HepG2 (cell line): ENCODE measurements at regions not wholly inside any gene's neighbourhood (a gene's known extent, or its start where the extent isn't known, plus 50 kb on each side); places are given as distances from the start of the nearest gene placed in this dataset.

Experiments used
- ATAC-seq: fragments of 200-7000 bp; cut with Tn5 transposase; 3 replicates; pipeline ENCODE4 v1.9.1; 2020; ENCODE audit warnings: mild to moderate bottlenecking, moderate library complexity
- BruUV-seq: library from RNA; stranded (reverse); fragments of 400-500 nt; replicated peaks from 2 replicates; lab custom pipeline; 2021; lab: Mats Ljungman, UMichigan
- CTCF ChIA-PET: fragments of 300-600 bp; formaldehyde crosslinking; extraction: SDS; loops from one replicate; lab custom pipeline; 2021; ENCODE audit warnings: low total read pairs, inconsistent platforms, low intra/inter-chr PET ratio; lab: Yijun Ruan, JAX
- POLR2A ChIA-PET: fragments of 350-600 bp; sonication (Branson Sonifier 250); formaldehyde crosslinking; loops from one replicate; lab custom pipeline; 2020; ENCODE audit warnings: antibody characterized with exemption, inconsistent platforms; lab: Yijun Ruan, JAX
- DNase-seq: peaks from one replicate; pipeline ENCODE4 v3.0.0-alpha.2; 2015; ENCODE audit warnings: low spot score
- FAIRE-seq: peaks from 3 replicates; lab custom pipeline; 2011; peaks lifted over from hg19 to GRCh38; lab: Jason Lieb, UNC
- H2AFZ ChIP-seq: one replicate; pipeline ENCODE4 v1.6.1; 2011; ENCODE audit warnings: low read length, inconsistent platforms
- H3K27ac ChIP-seq: fragments of 300-600 bp; 3 replicates; pipeline ENCODE4 v1.8.0; 2011; ENCODE audit warnings: mixed run types, mild to moderate bottlenecking, mixed read lengths, low read length, inconsistent platforms; ENCODE audit not compliant: insufficient read depth; ENCODE audit errors: extremely low read length
- H3K27me3 ChIP-seq, 2 experiments: fragments of 200-600 bp in 1 of 2; 2 replicates in 1 of 2; 3 replicates in 1 of 2; pipeline versions ENCODE4 v1.6.0 to v1.8.0; 2011; ENCODE audit warnings: low read length in 2 of 2, mild to moderate bottlenecking in 2 of 2, moderate library complexity in 2 of 2, inconsistent platforms in 1 of 2; ENCODE audit not compliant: insufficient read depth in 2 of 2, control insufficient read depth in 1 of 2
- H3K36me3 ChIP-seq, 2 experiments: fragments of 200-600 bp in 1 of 2; replicated peaks in 1 of 2; 2 replicates in 1 of 2; 3 replicates in 1 of 2; pipeline versions ENCODE4 v1.5.1 to v1.8.0; 2011; ENCODE audit warnings: low read length in 2 of 2, inconsistent platforms in 1 of 2; ENCODE audit not compliant: insufficient read depth in 2 of 2, control insufficient read depth in 1 of 2
- H3K4me1 ChIP-seq: 2 replicates; pipeline ENCODE4 v1.5.1; 2012; ENCODE audit warnings: low read length, inconsistent platforms; ENCODE audit not compliant: insufficient read depth
- H3K4me2 ChIP-seq: 2 replicates; pipeline ENCODE4 v1.6.0; 2011; ENCODE audit warnings: low read depth, low read length, inconsistent platforms
- H3K4me3 ChIP-seq, 3 experiments: fragments of 200-600 bp in 1 of 3; sonication (generic), shearing (Covaris generic) in 1 of 3; replicated peaks in 1 of 3; 2 replicates each; pipeline ENCODE4 v1.5.1; 2011 to 2016; ENCODE audit warnings: low read length in 3 of 3, inconsistent platforms in 2 of 3, low read depth in 2 of 3, mild to moderate bottlenecking in 2 of 3, control low read depth in 1 of 3, mixed read lengths in 1 of 3; ENCODE audit not compliant: insufficient read depth in 1 of 3
- H3K79me2 ChIP-seq: one replicate; pipeline ENCODE4 v1.6.1; 2011; ENCODE audit warnings: low read length, inconsistent platforms; ENCODE audit not compliant: insufficient read depth
- H3K9ac ChIP-seq: 2 replicates; pipeline ENCODE4 v1.6.0; 2011; ENCODE audit warnings: mild to moderate bottlenecking, low read depth, low read length, inconsistent platforms; ENCODE audit not compliant: insufficient read depth
- H3K9me3 ChIP-seq: 2 replicates; pipeline ENCODE4 v1.5.1; 2012; ENCODE audit warnings: mild to moderate bottlenecking, low read length
- H4K20me1 ChIP-seq: 2 replicates; pipeline ENCODE4 v1.6.0; 2011; ENCODE audit warnings: inconsistent platforms, mild to moderate bottlenecking, low read length, moderate library complexity; ENCODE audit not compliant: insufficient read depth
- FOXO1 ChIP-seq: sonication (generic); formaldehyde crosslinking; IDR thresholded peaks from 2 replicates; pipeline ENCODE4 v1.4.0; 2020; ENCODE audit warnings: missing genetic modification reagents
- MAF1 ChIP-seq: sonication (generic); formaldehyde crosslinking; IDR thresholded peaks from 2 replicates; pipeline ENCODE4 v1.5.0; 2020; ENCODE audit warnings: missing genetic modification reagents, borderline replicate concordance
- MBNL3 ChIP-seq: fragments of 250-450 bp; sonication (Bioruptor Pico); conservative IDR thresholded peaks from 2 replicates; pipeline ENCODE4 v1.8.0; 2022; ENCODE audit warnings: mild to moderate bottlenecking, inconsistent platforms
- NPAS2 ChIP-seq: sonication (generic); formaldehyde crosslinking; IDR thresholded peaks from 2 replicates; pipeline ENCODE4 v1.8.0; 2022; ENCODE audit warnings: mild to moderate bottlenecking, missing genetic modification reagents, borderline replicate concordance
- PCBP2 ChIP-seq: fragments of 200-400 bp; formaldehyde crosslinking; optimal IDR thresholded peaks from 2 replicates; pipeline ENCODE3; 2018; ENCODE audit warnings: low read length, low read depth; ENCODE audit not compliant: poor library complexity, severe bottlenecking
- RBM39 ChIP-seq: fragments of 200-400 bp; formaldehyde crosslinking; IDR thresholded peaks from one replicate; pipeline ENCODE4 v1.6.1; 2018; ENCODE audit warnings: antibody characterized with exemption, mild to moderate bottlenecking, low read depth, low read length; ENCODE audit not compliant: poor library complexity, severe bottlenecking
- REPIN1 ChIP-seq: sonication (generic); formaldehyde crosslinking; IDR thresholded peaks from 2 replicates; pipeline ENCODE4 v1.8.0; 2022; ENCODE audit warnings: missing genetic modification reagents, low read depth, mild to moderate bottlenecking, borderline replicate concordance
- TAF1 ChIP-seq: sonication (generic); formaldehyde crosslinking; IDR thresholded peaks from 2 replicates; pipeline ENCODE4 v1.4.0; 2020; ENCODE audit warnings: missing genetic modification reagents
- ZNF557 ChIP-seq: sonication (generic); formaldehyde crosslinking; IDR thresholded peaks from 2 replicates; pipeline ENCODE4 v1.4.0; 2020; ENCODE audit warnings: missing genetic modification reagents
- ZNF577 ChIP-seq: sonication (generic); formaldehyde crosslinking; IDR thresholded peaks from 2 replicates; pipeline ENCODE4 v1.4.0; 2020; ENCODE audit warnings: mild to moderate bottlenecking, low read depth, missing genetic modification reagents, borderline replicate concordance
- WGBS: methylation state at CpG from one replicate; pipeline ENCODE4 v1.1.6; 2017; ENCODE audit warnings: low lambda C conversion rate; 5-methylcytosine and 5-hydroxymethylcytosine counted together
- in situ Hi-C: cut with HindIII; loops from 2 replicates; pipeline ENCODE4 v1.10.0; 2017; ENCODE audit warnings: low pct_unique_long_range_greater_than_20kb; ENCODE audit not compliant: extremely low pct_ligation_motif_present
- intact Hi-C: fragments of 100-400 bp; cut with micrococcal nuclease; formaldehyde crosslinking; loops from one replicate; pipeline ENCODE4 v1.10.0; 2022; ENCODE audit not compliant: unreplicated experiment

DNA sequence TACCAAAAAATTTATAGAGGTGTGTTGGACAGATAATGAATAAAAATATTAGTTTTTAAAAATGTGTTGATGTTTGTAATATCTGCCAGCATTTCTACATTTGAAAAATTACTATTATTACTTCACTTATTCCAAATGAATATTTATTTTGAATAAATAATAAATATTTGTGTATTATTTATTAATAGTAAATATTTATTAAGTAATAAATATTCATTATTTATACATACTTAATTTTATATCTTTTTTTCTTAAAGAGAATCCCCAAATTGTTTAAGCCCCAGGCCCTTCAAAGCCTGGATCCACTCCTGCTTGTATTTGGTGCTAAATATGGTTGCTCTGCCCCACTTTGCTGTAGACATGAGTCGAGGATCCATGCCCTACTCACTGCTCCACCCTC lies 60.5 kb upstream of the HOPX start:
- in situ Hi-C loops = no loop called here

DNA sequence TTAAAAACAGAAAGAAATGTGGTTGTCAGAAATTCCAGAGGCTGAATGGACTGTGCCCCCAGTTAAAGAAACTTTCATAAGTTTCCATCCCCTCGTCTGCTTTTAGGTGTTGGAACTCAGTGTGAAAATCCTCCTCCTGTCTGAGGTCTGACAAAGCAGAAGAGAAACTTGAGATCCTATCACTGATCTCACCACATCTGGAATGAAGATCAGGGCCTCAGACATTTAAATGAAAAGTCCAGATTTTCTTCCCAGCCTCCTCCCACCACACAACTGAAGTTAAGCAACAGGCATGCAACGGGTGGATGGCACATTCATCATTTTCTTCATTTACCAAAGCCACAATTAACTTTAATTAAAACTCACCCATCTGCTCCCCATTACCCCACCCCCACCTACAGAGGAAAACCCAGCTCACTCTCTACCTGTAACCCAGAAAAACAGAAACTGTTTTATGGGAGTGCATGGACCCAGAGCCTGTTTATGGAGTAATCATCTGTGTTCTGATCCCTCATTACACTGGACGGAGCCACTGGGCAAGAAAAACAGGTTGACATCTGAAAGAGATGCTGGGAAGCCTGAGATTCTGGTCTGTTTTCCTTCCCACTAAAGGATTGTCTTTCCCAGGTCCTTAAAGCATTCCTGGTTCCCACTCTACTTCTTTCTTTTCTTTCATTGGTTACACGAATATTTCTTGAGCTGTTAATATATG lies 58.1 kb upstream of the HOPX start:
- H3K27ac ChIP-seq = no peak overlapping the region
- 19% methylated on average over 4 of the region's 4 CpGs for WGBS
- intact Hi-C loops = no loop called here
- H2AFZ ChIP-seq = no peak overlapping the region
- no peaks in the 10 kb centered on the region for H3K36me3 ChIP-seq
- no TSS peak for BruUV-seq
- CTCF ChIA-PET = no interaction called here
- H3K9ac ChIP-seq = no peak overlapping the region
- H3K9me3 ChIP-seq = no peaks in the 10 kb centered on the region
- in situ Hi-C loops = no loop called here
- DNase-seq (no peak), ATAC-seq (no peak), FAIRE-seq (no peak)
- no peak overlapping the region for H3K4me2 ChIP-seq
- H4K20me1 ChIP-seq = no peaks in the 10 kb centered on the region
- no peaks in the 10 kb centered on the region; a peak in 1 of 5 replicates for H3K27me3 ChIP-seq
- no peaks in the 10 kb centered on the region for H3K79me2 ChIP-seq
- POLR2A ChIA-PET = no interaction called here
- TF ChIP-seq TAF1 (CRISPR knock-in tag) = no peak
- TF ChIP-seq PCBP2 = no peak
- no peak for TF ChIP-seq MAF1
- no peak for TF ChIP-seq MBNL3
- TF ChIP-seq FOXO1 = no peak
- no peak for TF ChIP-seq ZNF557 (CRISPR knock-in tag)
- no peak for TF ChIP-seq ZNF577
- no peak for TF ChIP-seq NPAS2 (CRISPR knock-in tag)
- TF ChIP-seq RBM39 = no peak
- no peaks in the 10 kb centered on the region; the same call in 1 of the 2 replicates for H3K4me1 ChIP-seq
- no peak overlapping the region for H3K4me3 ChIP-seq

More for the DNA sequence above, 60.5 kb upstream of the HOPX start:
- ATAC-seq (no peak), FAIRE-seq (no peak), DNase-seq (no peak)
- no peaks in the 10 kb centered on the region; the same call in 1 of the 2 replicates for H3K4me1 ChIP-seq
- H3K4me2 ChIP-seq = no peak overlapping the region
- no peaks in the 10 kb centered on the region for H3K79me2 ChIP-seq
- TF ChIP-seq REPIN1 (CRISPR knock-in tag) = no peak
- H3K36me3 ChIP-seq = no peaks in the 10 kb centered on the region
- H3K27me3 ChIP-seq = no peaks in the 10 kb centered on the region
- no TSS peak for BruUV-seq
- no peak overlapping the region for H3K9ac ChIP-seq
- no peak overlapping the region for H3K4me3 ChIP-seq
- ChIA-PET CTCF (no interaction called here), POLR2A (no interaction called here)
- H3K27ac ChIP-seq = no peak overlapping the region
- H3K9me3 ChIP-seq = no peaks in the 10 kb centered on the region
- H4K20me1 ChIP-seq = no peaks in the 10 kb centered on the region
- WGBS = 0% methylated on average over 1 of the region's 1 CpG
- H2AFZ ChIP-seq = no peak overlapping the region
- intact Hi-C loops = no loop called here
